ENCODE measurements at regions not wholly inside any gene's neighbourhood (a gene's known extent, or its start where the extent isn't known, plus 50 kb on each side); places are given as distances from the start of the nearest gene placed in this dataset.

GRCh38 chr5:103374473-103374963 lies 116.0 kb downstream of the MACIR start:
- TF ChIP-seq POLR2A (IDR thresholded peaks at IDR 0.05; ENCODE audit: low read depth, low read length) (no peak), POLR2AphosphoS5 (IDR thresholded peaks at IDR 0.05; ENCODE audit: low read depth, low read length) (no peak)

Measured in GM12892 (cell line).